OCI-LY1 (cell line): ENCODE measurements at regions not wholly inside any gene's neighbourhood (a gene's known extent, or its start where the extent isn't known, plus 50 kb on each side); places are given as distances from the start of the nearest gene placed in this dataset.

Source experiments
- CTCF ChIP-seq: fragments of 200-600 bp; sonication (generic), shearing (Covaris generic); IDR thresholded peaks from 2 replicates; pipeline ENCODE4 v1.5.1; 2017; ENCODE audit warnings: mild to moderate bottlenecking, antibody characterized with exemption, low read length, moderate library complexity, mixed read lengths
- EZH2 ChIP-seq: fragments of 200-600 bp; sonication (generic), shearing (Covaris generic); IDR thresholded peaks from 2 replicates; pipeline ENCODE4 v1.8.0; 2017; ENCODE audit warnings: borderline replicate concordance, mixed run types, mild to moderate bottlenecking, antibody characterized with exemption, low read length, moderate library complexity, mixed read lengths

DNA sequence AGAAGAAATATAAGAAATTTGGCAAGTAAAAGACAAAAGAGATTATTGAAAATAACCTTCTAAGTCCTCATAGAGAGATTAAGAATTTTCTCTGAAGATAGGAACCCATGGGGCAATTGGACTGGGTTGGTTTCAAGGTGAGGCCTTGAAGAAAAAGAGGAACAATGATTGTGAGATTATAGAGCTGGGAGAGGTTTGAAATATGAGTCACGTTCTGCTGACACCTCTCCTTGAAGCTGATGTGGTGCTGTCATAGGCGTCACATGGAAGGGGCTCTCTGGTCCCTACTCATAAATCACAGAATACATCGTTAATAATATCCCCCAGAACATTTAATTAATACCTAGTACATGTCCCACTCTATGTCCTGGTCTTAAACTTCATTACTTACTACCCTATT is 227.6 kb upstream of the PDE3A start:
- TF ChIP-seq CTCF: no peak
- TF ChIP-seq EZH2: no peak
